Hepatic stellate cell (primary cell): ENCODE measurements at regions not wholly inside any gene's neighbourhood (a gene's known extent, or its start where the extent isn't known, plus 50 kb on each side); places are given as distances from the start of the nearest gene placed in this dataset.
"Not testable (repeated sequence)": the region's sequence is repeated elsewhere in the genome, so short reads cannot be mapped to it uniquely, and the experiment has no call there.

Experiments used
- DNase-seq: peaks from one replicate; pipeline ENCODE4 v3.0.0; 2011; ENCODE audit warnings: low spot score

DNA sequence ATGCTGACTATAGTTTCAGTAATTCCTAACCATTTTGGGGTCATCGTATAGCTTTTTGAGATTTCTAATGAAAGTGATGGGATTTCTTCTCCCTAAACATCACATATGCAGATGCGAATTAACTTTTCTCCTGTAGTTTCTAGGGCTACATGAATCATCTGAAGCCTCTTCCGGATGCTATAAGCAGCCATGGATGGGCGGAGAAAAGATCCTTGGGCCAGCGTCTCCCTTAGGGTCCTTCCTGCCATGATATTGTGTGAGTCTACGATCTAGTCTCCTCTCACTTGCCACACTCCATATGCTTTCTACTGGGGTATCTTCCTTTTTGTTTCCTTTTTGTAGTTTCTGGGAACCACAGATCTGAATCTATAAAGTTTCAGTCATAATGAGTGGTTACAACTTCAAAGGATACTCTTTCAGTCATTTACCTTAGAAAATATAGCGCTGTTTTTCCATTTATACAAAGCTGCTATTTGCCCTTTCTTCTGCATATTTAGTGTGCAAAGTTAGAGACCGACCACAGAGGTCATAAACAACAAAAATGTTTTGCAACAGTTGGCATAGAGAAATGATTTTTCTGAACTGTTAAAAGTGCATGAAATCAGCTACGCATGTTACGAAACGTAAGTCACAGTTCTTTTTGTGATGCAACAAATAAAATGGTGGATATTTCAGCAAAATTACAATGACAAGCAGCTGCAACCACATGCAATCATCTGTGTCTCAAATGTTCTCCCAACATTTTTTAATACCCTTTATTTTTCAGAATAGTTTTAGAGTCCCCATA lies 396.2 kb upstream of the SLC35B3 start:
- DNase-seq: no peak

DNA sequence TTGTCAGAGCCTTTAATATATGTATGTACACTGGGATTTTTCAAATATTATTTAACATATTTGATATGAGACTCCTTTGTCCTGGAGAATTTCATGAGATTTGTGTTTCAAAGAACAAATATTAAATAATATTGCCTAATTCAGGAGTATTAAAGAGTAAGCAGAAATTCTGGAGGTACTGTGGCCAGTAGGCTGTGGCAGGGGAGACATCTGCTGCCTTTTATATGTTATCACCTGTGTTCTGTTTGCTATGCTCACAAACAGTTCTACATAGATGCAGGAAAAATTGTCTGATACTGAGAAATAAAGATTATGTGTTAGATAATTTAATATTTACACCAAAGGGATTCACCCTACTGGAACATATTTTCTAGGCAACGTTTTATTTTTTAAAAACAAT lies 395.4 kb upstream of the SLC35B3 start:
- DNase-seq: no peak

DNA sequence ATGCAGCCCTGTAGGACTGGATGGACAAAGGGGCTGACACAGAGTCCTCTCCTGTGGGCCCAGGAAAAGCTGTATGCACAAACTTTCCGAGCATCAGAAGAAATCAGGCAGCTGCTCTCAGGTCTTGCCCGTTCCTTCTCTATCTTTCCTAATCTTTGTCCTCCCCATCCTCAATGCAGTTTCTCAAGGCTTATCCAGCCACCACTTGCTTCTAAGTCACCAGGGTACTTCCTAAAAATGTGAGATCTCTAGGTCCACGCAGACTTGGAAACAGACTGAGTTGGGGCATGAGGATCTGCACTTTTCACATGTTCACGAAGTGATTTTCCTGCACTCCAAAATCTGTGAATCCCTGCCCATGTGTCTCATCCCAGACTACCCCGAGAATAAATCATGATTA lies 394.5 kb upstream of the SLC35B3 start:
- DNase-seq: no peak

DNA sequence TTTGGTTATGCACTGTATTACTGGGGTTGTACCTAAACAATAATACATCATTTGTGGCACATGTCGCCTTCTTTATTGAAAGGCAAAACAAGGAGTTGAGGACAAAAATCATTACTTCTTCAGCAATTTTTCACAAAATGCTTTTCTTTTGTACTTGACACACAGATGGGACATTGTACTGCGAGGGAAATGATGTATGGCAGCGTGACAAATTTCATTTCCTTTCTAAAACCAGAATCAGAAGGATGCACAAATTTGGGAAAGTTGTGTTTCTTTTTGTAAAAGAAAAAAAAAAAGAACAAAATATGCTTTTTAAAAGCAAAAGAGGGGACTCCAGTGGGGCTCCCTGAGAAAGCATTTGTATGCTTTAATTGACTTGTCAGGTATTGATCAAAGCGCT lies 394.0 kb upstream of the SLC35B3 start:
- no peak for DNase-seq

DNA sequence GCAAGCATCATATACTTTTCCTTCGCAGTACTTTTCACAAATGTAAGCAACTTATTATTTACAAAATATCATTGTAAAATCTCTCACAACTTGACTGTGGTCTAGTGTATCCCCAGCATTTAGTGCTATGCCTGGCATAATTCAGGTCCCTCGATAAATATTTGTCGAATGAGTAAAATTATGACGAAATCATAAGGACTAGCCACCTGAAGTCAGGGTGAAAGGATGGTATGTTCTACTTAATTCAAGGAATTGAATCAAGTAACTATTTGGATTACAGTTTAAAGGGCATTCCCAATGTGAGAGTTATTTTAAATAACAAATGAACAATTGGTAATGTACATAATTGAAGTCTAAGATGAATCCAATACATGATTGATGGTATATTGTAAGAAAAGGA lies 393.0 kb upstream of the SLC35B3 start:
- DNase-seq: no peak

DNA sequence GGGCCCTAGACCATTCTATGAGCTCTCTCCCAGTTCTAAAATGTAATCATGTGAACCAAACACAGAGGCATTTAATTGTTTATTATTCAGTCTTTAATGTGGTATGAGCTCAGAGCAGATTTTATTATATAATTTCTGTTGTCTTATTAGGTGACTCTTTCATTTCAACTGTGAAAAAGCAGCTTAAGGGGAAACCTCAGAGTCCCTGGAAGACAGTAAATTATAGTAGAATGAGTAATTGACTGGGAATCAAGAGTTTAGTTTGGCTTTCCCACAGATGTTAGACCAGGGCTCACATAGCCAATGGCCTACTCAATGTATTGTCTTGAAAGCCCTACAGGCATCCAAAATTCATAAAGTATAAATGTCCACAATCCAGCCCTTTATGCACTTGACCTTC lies 390.4 kb upstream of the SLC35B3 start:
- no peak for DNase-seq

DNA sequence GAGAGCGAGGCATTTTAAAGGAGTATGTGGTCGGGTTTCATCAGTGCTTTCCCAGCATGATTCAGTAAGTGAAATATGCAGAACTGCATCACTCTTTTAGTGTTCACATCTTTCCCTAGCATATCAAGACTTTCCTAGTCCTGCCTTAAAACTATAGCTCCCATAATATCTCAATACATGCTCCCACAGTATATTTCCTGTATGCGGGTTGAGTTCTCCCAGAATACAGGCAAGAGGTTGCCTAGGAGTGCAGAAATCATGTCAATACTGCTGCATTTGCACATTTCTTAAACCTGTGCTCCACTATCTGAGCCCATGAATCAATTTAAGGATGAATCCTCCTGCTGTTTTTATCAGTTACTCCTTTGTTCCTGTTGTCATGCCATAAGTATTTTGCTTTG lies 386.6 kb upstream of the SLC35B3 start:
- no peak for DNase-seq

DNA sequence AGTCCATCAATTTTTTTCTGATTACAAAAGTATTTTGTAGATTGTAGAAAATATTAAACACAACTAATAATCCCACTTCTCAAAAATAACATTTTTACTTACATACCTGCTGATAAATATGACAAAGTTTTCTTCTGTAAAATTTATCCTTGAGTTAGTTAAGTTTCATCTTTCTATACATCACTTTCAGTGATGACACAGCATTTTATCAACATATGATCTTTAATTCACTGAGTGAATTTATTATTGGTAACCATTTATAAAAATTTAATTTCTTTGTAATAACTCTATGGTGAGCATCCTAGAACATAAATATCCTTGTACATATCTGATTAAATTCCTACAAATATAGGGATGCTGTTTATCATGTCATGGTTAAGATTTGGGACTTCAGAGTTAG lies 385.0 kb upstream of the SLC35B3 start:
- no peak for DNase-seq

DNA sequence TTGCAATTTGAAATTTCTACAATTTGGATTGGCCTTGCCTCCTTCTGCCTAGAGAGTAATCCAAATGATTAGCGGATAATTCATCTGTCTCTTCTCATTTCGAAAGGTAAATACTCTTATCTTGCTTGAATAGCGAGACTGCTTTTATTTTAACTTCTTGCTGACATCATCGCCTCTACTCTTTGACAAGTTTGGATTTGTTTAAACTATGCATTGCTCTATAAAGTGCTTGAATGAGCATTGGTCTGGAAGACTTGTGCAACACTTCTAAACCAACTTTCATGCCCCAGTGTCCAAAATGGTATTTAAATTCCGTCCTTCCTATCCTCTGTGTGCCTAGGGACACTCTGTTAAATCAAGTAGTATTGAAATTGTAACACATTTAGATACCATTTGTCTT lies 384.1 kb upstream of the SLC35B3 start:
- no peak for DNase-seq

DNA sequence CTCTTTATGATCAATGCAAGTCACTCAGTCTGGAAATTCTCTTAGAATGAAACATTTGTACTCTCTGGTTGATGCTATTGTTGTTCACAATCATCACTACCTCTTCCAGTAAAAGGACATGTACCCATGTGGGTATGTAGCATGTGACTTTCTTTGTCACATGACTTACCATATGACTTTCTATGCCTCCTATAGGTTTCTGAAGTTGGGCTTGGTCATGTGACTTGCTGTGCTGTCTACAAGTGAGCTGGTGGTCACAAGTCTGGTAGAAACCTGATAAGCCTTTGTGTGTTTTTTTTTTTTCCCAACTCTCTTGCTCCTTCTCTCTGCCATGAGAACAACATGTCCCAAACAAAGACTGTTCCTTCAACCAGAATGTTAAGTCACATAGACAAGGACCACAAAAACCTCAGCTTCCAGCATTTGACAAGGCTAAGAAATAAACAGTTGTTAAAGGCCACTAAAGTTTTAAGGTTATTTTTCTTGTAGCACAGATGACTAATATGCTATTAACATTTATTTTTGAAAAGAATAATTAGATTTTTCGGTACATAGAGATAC lies 379.2 kb upstream of the SLC35B3 start:
- no peak for DNase-seq

DNA sequence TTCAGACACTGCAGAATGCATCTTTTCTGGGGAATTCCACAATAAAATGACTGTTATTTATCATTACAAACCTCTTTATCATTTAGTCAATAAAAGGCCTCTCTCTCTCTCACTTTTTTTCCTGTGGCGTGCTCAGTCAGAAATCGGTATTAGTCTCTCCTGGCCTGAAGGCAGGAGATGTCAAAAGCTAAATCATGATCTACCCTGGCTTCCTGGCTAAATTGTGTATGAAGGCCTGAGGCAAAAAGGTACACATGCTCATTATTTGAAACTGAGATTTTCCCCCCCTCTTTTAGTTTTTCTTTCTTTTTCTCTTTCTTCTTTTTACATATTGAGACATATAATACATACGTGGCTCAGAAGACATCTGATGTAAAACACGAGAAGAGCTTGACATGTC lies 375.0 kb upstream of the SLC35B3 start:
- DNase-seq: no peak

DNA sequence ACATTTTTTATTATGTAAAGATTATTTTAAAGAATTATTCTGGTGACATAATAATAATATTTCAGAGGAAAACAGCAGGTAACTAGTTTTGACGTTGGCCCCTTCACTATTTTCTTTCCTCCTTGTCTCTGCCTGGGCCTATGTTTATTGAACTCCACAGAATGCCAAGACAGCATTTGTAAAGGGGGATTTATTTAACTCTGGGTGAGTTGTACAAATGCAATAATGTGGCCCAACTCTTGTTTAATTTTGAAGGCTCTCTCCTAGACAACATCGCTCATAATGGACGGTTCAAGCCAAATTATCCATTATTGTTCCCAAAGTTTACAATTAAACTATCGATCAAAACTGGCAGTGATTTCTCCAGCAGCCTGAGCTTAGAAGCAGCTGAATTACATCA lies 374.3 kb upstream of the SLC35B3 start:
- DNase-seq: no peak

DNA sequence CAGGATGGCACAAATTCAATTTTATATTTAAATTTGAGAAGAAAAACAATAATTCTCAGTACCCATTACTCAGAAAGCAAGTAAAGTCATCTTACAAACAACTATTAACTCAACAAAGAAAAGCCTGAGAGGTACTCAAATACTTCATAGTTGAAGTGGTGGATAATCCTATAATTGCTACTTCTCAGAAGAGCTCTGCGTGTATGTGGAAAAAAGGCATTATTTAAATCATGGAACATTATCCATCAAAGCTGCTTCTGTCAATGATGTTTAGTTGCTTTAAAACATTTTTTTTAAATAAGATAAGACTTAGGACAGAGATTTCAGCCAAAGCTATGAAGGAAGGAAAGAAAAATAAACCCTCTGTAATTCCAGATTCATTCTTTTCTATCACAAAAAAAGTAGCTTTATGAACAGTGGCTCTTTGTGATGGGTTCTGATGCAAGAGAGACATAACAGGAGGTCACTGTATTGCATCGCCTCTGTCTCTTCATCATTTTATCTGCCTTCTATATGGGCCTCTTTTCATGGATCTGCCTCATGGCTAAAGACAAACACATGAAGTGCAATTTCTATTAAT lies 367.9 kb upstream of the SLC35B3 start:
- DNase-seq: no peak

DNA sequence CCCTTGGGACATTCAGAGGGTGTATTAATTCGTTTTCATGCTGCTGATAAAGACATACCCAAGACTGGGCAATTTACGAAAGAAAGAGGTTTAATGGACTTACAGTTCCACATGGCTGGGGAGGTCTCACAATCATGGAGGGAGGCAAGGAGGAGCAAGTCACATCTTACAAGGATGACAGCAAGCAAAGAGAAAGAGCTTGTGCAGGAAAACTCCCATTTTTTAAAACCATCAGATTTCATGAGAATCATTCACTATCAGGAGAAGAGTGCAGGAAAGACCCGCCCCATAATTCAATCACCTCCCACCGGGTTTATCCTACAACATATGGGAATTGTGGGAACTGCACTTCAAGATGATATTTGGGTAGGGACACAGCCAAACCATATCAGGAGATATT lies 367.1 kb upstream of the SLC35B3 start:
- DNase-seq: not testable (repeated sequence)

DNA sequence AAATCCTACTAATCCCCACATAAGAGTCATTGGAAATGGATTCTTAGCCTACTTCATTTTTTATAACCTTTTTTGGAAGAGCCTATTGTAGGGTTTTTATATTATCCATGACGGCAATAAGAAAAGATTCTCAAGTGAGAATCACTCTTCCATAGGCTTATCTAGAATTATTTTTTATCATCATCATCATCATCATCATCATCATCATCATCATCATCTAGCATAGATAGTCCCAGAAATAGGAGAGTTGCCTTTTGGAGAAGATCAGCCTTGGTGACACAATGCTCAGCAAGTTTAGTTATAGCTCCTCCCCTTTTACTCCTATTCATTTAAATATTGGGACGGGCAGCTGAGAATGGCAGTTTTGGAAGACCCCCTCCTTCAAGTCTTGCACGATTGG lies 359.1 kb upstream of the SLC35B3 start:
- DNase-seq: no peak

DNA sequence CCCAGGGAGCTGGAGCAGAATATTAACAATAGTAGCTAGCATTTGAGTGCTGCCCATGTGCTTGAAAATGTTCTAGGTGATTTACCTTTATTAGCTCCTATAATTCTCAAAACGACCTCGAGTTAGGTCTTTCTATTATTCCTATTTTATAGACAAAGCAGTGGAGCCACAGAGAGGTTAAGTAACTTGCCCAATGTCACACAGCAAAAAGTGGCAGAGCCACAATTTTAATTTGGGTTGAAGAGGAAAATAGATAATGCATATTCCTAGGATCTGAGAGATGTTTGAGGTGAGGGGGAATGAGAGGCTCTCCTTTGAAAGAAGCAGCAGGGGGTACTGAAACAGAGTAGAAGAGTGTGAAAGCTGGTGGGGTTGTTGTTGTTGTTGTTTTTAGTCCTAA lies 354.5 kb upstream of the SLC35B3 start:
- DNase-seq: no peak

DNA sequence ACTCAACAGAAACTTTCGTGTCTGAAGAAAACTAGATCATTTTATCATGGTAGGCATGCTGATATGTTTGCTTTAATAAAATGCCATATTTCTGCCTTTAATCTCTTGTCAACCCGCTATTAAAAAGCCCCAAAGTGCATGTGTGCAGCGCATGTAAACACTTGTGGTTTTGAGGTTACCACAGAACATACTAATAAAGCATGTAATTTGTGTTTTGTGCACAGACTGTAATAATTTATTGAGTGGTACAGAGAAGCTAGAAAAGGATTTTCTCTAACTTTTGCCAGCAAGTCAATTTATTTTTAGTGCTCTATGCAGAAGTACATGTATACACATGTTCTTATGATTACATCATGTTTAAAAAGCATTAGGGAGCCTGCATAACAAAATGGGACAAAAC lies 349.9 kb upstream of the SLC35B3 start:
- no peak for DNase-seq

DNA sequence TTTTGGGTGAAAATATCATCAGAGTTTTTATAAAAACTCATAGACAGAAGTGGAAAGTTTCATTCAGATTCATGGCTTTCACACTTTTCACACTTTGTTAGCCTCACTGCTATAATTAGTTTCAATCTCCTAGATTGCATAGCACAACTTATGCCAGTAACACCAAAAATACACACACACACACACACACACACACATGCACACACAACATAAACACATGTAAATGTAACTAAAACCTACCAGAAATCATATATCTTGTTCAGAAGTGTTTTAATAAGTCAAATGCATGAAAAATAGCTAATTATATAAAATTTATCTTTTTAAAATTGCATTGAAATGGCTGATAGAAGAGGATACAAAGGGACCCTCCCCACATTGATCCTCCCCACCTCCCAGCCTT lies 347.8 kb upstream of the SLC35B3 start:
- DNase-seq: no peak

DNA sequence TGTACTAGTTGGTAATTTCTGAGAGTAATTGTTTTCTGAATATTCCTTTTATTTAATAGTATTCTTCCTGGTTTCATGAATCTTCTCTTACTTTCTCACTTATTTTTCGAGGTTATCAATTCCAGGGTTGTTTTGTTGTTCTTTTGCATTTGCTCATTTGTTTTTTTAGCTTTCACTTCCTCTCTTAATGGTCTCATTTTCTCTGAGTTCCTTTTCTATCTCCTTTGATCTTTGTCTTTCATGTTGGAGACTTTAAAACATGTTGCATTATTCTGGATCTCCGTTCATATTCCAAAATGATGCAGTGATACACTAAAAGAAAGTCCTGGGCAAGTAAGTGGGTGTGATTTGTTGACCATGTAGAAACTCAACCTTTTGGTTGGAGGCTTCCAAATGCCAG lies 345.3 kb upstream of the SLC35B3 start:
- DNase-seq: no peak

DNA sequence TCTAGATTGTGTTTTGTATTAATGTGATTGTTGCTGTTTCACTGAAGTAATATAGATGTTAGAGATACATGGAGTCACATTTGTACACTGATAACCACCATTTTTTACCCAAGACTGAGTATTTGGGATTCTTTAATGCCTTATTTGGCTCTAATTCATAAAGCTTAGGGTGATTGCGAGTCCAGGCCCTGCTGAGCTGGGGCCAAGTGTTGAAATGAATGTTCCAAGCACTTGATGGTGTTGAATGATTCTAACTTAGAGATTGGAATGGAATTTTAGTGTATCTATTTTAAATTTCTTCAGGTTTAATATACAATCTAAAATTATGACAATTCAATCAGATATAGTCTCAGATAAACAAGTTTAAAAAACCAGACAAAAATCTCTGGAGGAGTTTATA lies 329.4 kb upstream of the SLC35B3 start:
- DNase-seq: no peak

DNA sequence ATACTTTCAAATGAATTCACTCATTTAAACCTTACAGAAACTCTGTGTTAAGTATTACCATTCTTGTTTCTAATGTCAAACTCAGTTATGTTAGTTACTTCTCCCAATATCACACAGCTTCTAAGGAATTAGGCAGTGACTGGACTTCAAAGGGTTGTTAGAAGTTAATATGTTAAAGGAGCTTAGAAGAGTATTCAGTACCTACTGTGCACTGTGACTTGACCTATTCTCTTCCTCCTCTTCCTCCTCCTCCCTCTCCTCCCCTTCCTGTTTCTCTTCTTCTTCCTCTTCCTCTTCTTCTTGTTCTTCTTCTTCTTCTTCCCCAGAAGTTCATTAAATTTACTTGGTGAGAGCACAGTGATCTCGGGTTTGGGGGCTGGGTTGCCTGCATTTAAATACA lies 325.6 kb upstream of the SLC35B3 start:
- DNase-seq: no peak

DNA sequence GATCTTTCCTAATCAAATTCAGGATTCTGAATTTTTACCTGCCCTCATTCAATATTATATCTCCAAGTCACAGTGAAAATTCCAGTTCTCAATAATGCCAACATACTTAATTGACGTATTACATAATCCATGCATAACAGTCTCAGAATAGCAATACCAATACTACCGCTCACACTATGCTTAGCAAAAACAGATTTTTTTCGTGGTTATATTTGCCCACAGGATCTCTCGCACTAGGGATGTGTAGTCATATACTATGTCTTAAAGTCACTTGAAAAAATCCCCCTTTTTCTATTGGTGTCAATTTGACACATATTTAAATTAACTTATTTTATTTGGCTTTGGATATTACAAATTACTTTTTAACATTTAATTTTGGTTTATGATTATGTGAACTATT lies 323.1 kb upstream of the SLC35B3 start:
- no peak for DNase-seq

DNA sequence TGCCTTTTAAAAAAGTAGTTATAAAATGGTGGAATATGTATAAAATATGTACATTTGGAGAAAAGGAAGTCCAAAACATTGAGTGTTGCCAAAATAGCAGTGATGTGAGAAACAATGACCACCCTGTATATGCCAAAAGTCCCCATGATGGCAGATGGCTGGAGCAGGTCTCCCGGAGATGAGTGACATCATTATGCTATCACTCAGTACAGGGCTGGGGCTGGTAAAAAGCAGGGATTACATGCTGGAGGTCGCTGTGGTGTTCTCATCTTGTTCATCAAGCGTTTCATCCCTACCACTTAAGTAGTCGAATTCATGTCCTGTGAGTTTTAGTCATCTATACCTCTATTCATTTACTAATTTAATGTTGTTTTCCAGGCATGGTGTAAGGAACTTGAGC lies 315.3 kb upstream of the SLC35B3 start:
- no peak for DNase-seq

DNA sequence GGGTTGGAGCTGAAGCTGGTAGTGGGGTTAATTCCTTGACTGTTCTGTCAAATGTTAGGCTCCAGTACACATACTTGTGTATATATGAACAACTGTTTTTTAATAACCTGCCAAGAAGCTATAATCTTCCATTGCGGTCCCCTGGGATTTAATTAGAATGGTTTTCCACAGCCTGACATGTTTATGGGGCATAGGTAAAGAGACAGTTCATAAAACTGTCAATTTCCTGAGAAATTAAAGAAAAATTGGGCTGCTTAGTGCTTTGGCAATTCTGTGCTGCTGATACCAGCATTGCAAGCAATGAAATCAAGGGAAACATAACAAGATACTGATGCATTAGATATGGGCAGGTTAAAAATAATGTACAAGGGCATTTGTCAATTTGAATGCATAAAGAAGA lies 314.1 kb upstream of the SLC35B3 start:
- DNase-seq: no peak
